ENCODE measurements at regions not wholly inside any gene's neighbourhood (a gene's known extent, or its start where the extent isn't known, plus 50 kb on each side); places are given as distances from the start of the nearest gene placed in this dataset.

DNA sequence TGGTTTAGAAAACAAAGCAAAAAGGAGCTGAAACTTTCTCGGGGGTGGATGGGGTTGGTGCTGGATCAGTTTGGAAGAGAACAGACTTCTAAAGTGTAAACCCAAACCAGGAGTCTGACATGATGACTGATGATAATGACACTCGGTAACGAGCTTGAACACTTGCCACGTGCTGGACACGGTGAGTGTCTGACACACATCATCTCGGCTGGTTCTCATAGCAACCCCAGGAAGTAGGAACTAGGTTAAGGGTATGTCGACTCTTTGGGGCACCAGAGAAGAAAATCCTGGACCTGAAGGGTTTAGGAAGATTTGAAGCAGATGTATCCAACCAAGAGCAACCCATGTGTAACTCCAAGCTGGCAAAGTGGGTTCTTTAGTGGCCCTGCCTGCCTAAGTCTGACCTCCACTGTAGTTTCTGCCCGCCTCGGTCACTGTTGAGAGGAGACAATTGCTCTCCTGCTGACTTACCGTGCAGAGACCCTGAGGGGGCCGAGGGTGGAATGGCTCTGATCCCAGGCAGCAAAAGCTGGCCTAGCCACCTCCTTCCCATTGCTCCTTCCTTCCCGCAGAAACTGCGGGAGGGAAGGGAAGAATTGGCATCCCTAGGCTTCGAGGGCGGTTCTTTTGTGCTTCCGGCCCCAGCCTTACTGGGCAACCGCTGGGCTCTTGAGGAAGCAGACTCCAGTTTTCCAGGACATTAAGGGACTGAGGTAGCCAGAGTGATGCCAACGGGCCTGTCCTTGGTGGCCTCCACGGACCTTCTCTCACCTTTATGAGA is 156.0 kb downstream of the TOMM20 start:
- H4K91ac ChIP-seq (ENCODE audit: insufficient read length, low read depth, low read length), result no peak overlapping the region
- H2BK5ac ChIP-seq (ENCODE audit: insufficient read length, low read length), result no peak overlapping the region
- no peak overlapping the region for H3K4me3 Mint-ChIP-seq
- no peak overlapping the region for H3K18ac ChIP-seq (ENCODE audit: insufficient read length, low read depth, low read length)
- H2BK120ac ChIP-seq (ENCODE audit: low read depth, low read length, poor library complexity, severe bottlenecking), result no peak overlapping the region
- no peak overlapping the region for H4K8ac ChIP-seq (replicated peaks; ENCODE audit: insufficient read length, low read depth, low read length)
- no CpG with 5 or more reads among the region's 19 CpGs for WGBS (ENCODE audit: extremely low coverage, insufficient read length, low lambda C conversion rate)
- no peaks in the 10 kb centered on the region for H3K79me2 ChIP-seq (ENCODE audit: insufficient read depth, low read length)
- peaks cover 42 to 52% of the 10 kb centered on the region in 2 experiments for H3K4me1 Mint-ChIP-seq
- peaks cover 10% of the 10 kb centered on the region; the same call in 1 of the 2 replicates for H3K4me1 ChIP-seq (ENCODE audit: insufficient read depth, low read length)
- no peak overlapping the region for H3T11ph ChIP-seq (ENCODE audit: low read length)
- H4K5ac ChIP-seq (ENCODE audit: insufficient read length, low read depth, low read length), result no peak overlapping the region
- TF ChIP-seq, protein P1, sequence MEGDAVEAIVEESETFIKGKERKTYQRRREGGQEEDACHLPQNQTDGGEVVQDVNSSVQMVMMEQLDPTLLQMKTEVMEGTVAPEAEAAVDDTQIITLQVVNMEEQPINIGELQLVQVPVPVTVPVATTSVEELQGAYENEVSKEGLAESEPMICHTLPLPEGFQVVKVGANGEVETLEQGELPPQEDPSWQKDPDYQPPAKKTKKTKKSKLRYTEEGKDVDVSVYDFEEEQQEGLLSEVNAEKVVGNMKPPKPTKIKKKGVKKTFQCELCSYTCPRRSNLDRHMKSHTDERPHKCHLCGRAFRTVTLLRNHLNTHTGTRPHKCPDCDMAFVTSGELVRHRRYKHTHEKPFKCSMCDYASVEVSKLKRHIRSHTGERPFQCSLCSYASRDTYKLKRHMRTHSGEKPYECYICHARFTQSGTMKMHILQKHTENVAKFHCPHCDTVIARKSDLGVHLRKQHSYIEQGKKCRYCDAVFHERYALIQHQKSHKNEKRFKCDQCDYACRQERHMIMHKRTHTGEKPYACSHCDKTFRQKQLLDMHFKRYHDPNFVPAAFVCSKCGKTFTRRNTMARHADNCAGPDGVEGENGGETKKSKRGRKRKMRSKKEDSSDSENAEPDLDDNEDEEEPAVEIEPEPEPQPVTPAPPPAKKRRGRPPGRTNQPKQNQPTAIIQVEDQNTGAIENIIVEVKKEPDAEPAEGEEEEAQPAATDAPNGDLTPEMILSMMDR (conservative IDR thresholded peaks at IDR 0.05), result no peak
- H2AK5ac ChIP-seq (ENCODE audit: insufficient read length, low read length), result no peak overlapping the region
- H3K79me1 ChIP-seq (ENCODE audit: insufficient read depth, low read depth, low read length, poor library complexity, severe bottlenecking), result no peaks in the 10 kb centered on the region
- H4K20me1 ChIP-seq (ENCODE audit: control insufficient read depth, insufficient read depth, insufficient read length), result no peaks in the 10 kb centered on the region
- H2BK20ac ChIP-seq (ENCODE audit: low read depth, low read length, poor library complexity, severe bottlenecking), result no peak overlapping the region
- no peak overlapping the region; the same call in 1 of the 2 replicates for H3K14ac ChIP-seq (ENCODE audit: insufficient read depth, low read length)
- no peak overlapping the region for H2BK12ac ChIP-seq (ENCODE audit: insufficient read length, low read depth, low read length)
- H3K9me3 Mint-ChIP-seq, result no peaks in the 10 kb centered on the region; a peak in 1 of 5 replicates
- no peak for DNase-seq
- H3K36me3 Mint-ChIP-seq (ENCODE audit: insufficient read depth in 1 of 3, low read depth in 3 of 3), result no peaks in the 10 kb centered on the region
- H3K23me2 ChIP-seq (ENCODE audit: insufficient read length, low read depth, low read length, poor library complexity, severe bottlenecking), result peaks cover 3% of the 10 kb centered on the region
- no peaks in the 10 kb centered on the region for H3K9me3 ChIP-seq (ENCODE audit: control insufficient read depth, low read depth, low read length)
- H3K23ac ChIP-seq (ENCODE audit: insufficient read length, low read depth, low read length), result no peak overlapping the region
- peaks cover 1% of the 10 kb centered on the region; the same call in 1 of the 2 replicates for H3K27me3 Mint-ChIP-seq (ENCODE audit: low read depth)
- no peak overlapping the region for H3K4me2 ChIP-seq (ENCODE audit: insufficient read depth, insufficient read length, low read length)
- H3K27me3 ChIP-seq (ENCODE audit: insufficient read depth, low read length), result no peaks in the 10 kb centered on the region; the same call in 1 of the 2 replicates
- no peak overlapping the region for H2BK15ac ChIP-seq (ENCODE audit: low read depth, low read length)
- H2AFZ ChIP-seq (ENCODE audit: low read length), result no peak overlapping the region
- no peak overlapping the region for H3K9ac ChIP-seq (ENCODE audit: extremely low read depth, insufficient read length, low read length)
- H3K56ac ChIP-seq (ENCODE audit: insufficient read length, low read depth, low read length), result no peak overlapping the region
- H3K27ac Mint-ChIP-seq, result no peak overlapping the region; a peak in 1 of 7 replicates
- H3K4ac ChIP-seq (ENCODE audit: low read depth, low read length), result no peak overlapping the region
- no peak overlapping the region for H3K27ac ChIP-seq (ENCODE audit: insufficient read length, low read depth, low read length)

Measured in H9 (cell line).